GM23338 (cell line): ENCODE measurements at regions not wholly inside any gene's neighbourhood (a gene's known extent, or its start where the extent isn't known, plus 50 kb on each side); places are given as distances from the start of the nearest gene placed in this dataset.

Source experiments
- CREB1 ChIP-seq: fragments of 250-450 bp; sonication (Bioruptor Pico); IDR thresholded peaks from 2 replicates; pipeline ENCODE4 v1.5.0; 2020; ENCODE audit warnings: low read depth, mild to moderate bottlenecking, moderate library complexity
- EZH2 ChIP-seq: fragments of 200-600 bp; sonication (generic); IDR thresholded peaks from one replicate; pipeline ENCODE4 v1.8.0; 2017; ENCODE audit warnings: antibody characterized with exemption, mild to moderate bottlenecking, low read depth; ENCODE audit not compliant: unreplicated experiment
- EZH2phosphoT487 ChIP-seq: fragments of 200-600 bp; sonication (generic); IDR thresholded peaks from one replicate; pipeline ENCODE4 v1.8.1; 2018; ENCODE audit warnings: antibody characterized with exemption; ENCODE audit not compliant: unreplicated experiment
- JUNB ChIP-seq: IDR thresholded peaks from one replicate; pipeline ENCODE4 v1.6.1; 2016; ENCODE audit warnings: antibody characterized with exemption; ENCODE audit not compliant: unreplicated experiment
- NANOG ChIP-seq: IDR thresholded peaks from 2 replicates; pipeline ENCODE4 v1.6.1; 2016; ENCODE audit warnings: antibody characterized with exemption, borderline replicate concordance
- POLR2AphosphoS5 ChIP-seq: IDR thresholded peaks from 2 replicates; pipeline ENCODE4 v1.6.1; 2016; ENCODE audit warnings: antibody characterized with exemption, low read depth
- ZNF114 ChIP-seq: fragments of 250-450 bp; sonication (Bioruptor Pico); IDR thresholded peaks from 2 replicates; pipeline ENCODE4 v1.5.0; 2020; ENCODE audit warnings: mild to moderate bottlenecking, moderate library complexity
- ZNF331 ChIP-seq: fragments of 250-450 bp; sonication (Bioruptor Pico); IDR thresholded peaks from 2 replicates; pipeline ENCODE4 v1.5.0; 2020; ENCODE audit warnings: low read depth, mild to moderate bottlenecking, moderate library complexity
- TF ChIP-seq, protein P1 (sequence below): IDR thresholded peaks from 2 replicates; pipeline ENCODE4 v1.6.1; 2016; ENCODE audit warnings: antibody characterized with exemption
- TF ChIP-seq, protein P2 (sequence below), 2 experiments: fragments of 200-600 bp in 1 of 2; sonication (generic) in 1 of 2; conservative IDR thresholded peaks; 2 replicates each; pipeline versions ENCODE4 v1.5.1 to v1.6.1; 2016 to 2017; ENCODE audit warnings: antibody characterized with exemption in 2 of 2, low read depth in 2 of 2, mild to moderate bottlenecking in 2 of 2, moderate library complexity in 1 of 2
- TF ChIP-seq, protein P3 (sequence below): fragments of 250-450 bp; sonication (Bioruptor Pico); IDR thresholded peaks from 2 replicates; pipeline ENCODE4 v1.5.0; 2020; ENCODE audit warnings: mild to moderate bottlenecking, moderate library complexity
- TF ChIP-seq, protein P4 (sequence below): IDR thresholded peaks from one replicate; pipeline ENCODE4 v1.6.1; 2018; ENCODE audit warnings: antibody characterized with exemption; ENCODE audit not compliant: unreplicated experiment

DNA sequence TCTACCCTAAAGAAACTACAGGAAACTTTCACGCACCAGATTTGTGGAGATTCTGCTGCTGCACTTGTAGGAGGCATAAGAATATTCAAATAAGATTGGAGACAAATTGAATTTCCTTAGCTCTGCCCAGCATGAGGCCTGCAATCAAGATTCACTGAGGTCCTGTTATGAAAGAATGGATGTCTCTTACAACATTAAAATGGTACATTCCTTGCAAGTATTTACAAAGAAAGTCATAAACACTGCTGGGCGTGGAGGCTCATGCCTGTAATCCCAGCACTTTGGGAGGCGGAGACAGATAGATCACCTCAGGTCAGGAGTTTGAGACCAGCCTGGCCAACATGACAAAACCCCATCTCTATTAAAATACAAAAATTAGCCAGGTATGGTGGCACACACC is 74.0 kb upstream of the MAP3K4 start:
- TF ChIP-seq POLR2AphosphoS5 (no peak), JUNB (no peak), CREB1 (CRISPR knock-in tag) (no peak), EZH2 (no peak), ZNF331 (CRISPR knock-in tag) (no peak), ZNF114 (CRISPR knock-in tag) (no peak), NANOG (no peak), EZH2phosphoT487 (no peak)
- TF ChIP-seq, protein P1, sequence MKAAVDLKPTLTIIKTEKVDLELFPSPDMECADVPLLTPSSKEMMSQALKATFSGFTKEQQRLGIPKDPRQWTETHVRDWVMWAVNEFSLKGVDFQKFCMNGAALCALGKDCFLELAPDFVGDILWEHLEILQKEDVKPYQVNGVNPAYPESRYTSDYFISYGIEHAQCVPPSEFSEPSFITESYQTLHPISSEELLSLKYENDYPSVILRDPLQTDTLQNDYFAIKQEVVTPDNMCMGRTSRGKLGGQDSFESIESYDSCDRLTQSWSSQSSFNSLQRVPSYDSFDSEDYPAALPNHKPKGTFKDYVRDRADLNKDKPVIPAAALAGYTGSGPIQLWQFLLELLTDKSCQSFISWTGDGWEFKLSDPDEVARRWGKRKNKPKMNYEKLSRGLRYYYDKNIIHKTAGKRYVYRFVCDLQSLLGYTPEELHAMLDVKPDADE, result no peak
- TF ChIP-seq, protein P2, sequence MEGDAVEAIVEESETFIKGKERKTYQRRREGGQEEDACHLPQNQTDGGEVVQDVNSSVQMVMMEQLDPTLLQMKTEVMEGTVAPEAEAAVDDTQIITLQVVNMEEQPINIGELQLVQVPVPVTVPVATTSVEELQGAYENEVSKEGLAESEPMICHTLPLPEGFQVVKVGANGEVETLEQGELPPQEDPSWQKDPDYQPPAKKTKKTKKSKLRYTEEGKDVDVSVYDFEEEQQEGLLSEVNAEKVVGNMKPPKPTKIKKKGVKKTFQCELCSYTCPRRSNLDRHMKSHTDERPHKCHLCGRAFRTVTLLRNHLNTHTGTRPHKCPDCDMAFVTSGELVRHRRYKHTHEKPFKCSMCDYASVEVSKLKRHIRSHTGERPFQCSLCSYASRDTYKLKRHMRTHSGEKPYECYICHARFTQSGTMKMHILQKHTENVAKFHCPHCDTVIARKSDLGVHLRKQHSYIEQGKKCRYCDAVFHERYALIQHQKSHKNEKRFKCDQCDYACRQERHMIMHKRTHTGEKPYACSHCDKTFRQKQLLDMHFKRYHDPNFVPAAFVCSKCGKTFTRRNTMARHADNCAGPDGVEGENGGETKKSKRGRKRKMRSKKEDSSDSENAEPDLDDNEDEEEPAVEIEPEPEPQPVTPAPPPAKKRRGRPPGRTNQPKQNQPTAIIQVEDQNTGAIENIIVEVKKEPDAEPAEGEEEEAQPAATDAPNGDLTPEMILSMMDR (conservative IDR thresholded peaks at IDR 0.05; ENCODE audit: low read depth in 2 of 2), result no peak
- TF ChIP-seq, protein P3, sequence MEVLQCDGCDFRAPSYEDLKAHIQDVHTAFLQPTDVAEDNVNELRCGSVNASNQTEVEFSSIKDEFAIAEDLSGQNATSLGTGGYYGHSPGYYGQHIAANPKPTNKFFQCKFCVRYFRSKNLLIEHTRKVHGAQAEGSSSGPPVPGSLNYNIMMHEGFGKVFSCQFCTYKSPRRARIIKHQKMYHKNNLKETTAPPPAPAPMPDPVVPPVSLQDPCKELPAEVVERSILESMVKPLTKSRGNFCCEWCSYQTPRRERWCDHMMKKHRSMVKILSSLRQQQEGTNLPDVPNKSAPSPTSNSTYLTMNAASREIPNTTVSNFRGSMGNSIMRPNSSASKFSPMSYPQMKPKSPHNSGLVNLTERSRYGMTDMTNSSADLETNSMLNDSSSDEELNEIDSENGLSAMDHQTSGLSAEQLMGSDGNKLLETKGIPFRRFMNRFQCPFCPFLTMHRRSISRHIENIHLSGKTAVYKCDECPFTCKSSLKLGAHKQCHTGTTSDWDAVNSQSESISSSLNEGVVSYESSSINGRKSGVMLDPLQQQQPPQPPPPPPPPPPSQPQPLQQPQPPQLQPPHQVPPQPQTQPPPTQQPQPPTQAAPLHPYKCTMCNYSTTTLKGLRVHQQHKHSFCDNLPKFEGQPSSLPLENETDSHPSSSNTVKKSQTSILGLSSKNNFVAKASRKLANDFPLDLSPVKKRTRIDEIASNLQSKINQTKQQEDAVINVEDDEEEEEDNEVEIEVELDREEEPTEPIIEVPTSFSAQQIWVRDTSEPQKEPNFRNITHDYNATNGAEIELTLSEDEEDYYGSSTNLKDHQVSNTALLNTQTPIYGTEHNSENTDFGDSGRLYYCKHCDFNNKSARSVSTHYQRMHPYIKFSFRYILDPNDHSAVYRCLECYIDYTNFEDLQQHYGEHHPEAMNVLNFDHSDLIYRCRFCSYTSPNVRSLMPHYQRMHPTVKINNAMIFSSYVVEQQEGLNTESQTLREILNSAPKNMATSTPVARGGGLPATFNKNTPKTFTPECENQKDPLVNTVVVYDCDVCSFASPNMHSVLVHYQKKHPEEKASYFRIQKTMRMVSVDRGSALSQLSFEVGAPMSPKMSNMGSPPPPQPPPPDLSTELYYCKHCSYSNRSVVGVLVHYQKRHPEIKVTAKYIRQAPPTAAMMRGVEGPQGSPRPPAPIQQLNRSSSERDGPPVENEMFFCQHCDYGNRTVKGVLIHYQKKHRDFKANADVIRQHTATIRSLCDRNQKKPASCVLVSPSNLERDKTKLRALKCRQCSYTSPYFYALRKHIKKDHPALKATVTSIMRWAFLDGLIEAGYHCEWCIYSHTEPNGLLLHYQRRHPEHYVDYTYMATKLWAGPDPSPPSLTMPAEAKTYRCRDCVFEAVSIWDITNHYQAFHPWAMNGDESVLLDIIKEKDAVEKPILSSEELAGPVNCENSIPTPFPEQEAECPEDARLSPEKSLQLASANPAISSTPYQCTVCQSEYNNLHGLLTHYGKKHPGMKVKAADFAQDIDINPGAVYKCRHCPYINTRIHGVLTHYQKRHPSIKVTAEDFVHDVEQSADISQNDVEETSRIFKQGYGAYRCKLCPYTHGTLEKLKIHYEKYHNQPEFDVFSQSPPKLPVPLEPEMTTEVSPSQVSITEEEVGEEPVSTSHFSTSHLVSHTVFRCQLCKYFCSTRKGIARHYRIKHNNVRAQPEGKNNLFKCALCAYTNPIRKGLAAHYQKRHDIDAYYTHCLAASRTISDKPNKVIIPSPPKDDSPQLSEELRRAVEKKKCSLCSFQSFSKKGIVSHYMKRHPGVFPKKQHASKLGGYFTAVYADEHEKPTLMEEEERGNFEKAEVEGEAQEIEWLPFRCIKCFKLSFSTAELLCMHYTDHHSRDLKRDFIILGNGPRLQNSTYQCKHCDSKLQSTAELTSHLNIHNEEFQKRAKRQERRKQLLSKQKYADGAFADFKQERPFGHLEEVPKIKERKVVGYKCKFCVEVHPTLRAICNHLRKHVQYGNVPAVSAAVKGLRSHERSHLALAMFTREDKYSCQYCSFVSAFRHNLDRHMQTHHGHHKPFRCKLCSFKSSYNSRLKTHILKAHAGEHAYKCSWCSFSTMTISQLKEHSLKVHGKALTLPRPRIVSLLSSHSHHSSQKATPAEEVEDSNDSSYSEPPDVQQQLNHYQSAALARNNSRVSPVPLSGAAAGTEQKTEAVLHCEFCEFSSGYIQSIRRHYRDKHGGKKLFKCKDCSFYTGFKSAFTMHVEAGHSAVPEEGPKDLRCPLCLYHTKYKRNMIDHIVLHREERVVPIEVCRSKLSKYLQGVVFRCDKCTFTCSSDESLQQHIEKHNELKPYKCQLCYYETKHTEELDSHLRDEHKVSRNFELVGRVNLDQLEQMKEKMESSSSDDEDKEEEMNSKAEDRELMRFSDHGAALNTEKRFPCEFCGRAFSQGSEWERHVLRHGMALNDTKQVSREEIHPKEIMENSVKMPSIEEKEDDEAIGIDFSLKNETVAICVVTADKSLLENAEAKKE (CRISPR knock-in tag), result no peak
- TF ChIP-seq, protein P4, sequence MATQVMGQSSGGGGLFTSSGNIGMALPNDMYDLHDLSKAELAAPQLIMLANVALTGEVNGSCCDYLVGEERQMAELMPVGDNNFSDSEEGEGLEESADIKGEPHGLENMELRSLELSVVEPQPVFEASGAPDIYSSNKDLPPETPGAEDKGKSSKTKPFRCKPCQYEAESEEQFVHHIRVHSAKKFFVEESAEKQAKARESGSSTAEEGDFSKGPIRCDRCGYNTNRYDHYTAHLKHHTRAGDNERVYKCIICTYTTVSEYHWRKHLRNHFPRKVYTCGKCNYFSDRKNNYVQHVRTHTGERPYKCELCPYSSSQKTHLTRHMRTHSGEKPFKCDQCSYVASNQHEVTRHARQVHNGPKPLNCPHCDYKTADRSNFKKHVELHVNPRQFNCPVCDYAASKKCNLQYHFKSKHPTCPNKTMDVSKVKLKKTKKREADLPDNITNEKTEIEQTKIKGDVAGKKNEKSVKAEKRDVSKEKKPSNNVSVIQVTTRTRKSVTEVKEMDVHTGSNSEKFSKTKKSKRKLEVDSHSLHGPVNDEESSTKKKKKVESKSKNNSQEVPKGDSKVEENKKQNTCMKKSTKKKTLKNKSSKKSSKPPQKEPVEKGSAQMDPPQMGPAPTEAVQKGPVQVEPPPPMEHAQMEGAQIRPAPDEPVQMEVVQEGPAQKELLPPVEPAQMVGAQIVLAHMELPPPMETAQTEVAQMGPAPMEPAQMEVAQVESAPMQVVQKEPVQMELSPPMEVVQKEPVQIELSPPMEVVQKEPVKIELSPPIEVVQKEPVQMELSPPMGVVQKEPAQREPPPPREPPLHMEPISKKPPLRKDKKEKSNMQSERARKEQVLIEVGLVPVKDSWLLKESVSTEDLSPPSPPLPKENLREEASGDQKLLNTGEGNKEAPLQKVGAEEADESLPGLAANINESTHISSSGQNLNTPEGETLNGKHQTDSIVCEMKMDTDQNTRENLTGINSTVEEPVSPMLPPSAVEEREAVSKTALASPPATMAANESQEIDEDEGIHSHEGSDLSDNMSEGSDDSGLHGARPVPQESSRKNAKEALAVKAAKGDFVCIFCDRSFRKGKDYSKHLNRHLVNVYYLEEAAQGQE, result no peak
